NCI-H2029 (cell line): ENCODE measurements at regions not wholly inside any gene's neighbourhood (a gene's known extent, or its start where the extent isn't known, plus 50 kb on each side); places are given as distances from the start of the nearest gene placed in this dataset.
"Not testable (repeated sequence)": the region's sequence is repeated elsewhere in the genome, so short reads cannot be mapped to it uniquely, and the experiment has no call there.

Experiments
- DNase-seq: peaks from one replicate; lab custom pipeline; 2025; lab: John Stamatoyannopoulos, UW

DNA sequence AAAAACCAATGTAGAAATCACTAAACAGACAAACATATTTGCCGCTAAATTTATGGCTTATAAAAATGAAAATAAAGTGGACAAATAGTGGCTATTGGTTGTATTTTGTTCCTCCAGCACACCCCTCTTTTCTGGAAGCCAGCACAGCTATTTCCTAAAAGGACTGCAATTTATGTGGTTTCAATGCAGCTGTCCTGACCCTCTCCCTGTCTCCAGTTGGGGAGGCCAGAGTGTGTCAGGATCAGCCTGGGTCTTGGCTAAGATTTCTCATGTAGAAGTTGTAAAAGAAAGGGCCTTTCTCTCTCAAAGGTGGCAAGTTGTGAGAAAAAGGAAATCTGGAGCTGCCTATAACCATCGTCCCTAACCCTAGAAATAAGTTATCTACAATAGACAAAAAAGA lies 165.6 kb downstream of the ALDH8A1 start:
- DNase-seq = no peak

DNA sequence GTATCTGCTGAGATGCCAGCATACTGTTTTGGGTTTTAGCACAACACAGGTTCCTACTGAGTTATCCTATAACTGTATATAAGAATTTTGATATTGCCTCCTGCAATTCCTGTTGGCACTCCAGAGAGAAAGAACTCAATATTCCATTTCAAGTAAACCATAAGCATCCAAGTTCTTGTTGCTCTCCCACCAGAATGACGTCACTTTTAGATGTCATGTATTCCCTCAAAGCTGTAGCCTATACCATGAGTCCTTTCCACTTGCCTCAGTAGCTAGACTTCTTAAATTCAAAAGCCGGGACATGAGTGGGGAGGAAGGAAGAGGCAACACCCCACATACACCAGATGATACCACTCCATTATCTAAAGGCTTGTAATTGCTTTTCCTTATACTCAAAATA lies 171.5 kb downstream of the ALDH8A1 start:
- DNase-seq = no peak

DNA sequence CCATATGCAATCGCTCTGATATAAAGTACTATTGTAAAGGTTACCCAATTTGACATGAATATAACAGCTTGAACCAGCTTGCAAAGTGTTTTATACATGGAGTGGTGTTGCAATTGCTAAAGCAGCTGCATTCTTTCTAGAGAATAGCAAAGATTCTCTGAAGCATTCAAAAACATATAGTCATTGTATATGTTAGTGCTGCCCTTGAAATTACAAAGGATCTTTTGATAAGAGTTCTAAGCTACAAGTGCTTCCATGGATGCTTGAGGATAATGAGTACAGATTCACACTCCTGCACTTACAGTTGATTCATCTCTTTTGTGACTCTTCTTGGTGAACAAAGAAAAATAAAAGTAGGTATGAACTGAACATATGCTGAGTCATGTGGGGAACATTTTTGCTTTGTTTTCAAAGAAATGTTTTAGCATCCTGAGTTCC lies 175.7 kb downstream of the ALDH8A1 start:
- DNase-seq = no peak

GRCh38 chr6:134772671-134773360 lies 177.1 kb downstream of the ALDH8A1 start:
- no peak for DNase-seq

DNA sequence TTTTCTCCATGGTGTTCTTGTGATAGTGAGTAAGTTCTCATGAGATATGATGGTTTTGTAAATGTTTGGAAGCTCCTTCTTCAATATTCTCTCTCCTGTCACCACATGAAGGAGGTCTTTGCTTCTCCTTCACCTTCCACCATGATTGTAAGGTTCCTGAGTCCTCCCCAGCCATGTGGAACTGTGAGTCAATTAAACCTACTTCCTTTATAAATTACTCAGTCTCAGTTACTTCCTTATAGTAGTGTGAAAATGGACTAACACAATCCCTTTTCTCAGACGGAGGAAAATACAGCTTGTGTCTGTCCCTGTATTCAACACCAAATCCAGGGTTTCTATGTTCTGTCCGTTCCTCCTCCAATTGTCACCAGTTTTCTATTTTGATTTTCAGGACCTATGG lies 181.0 kb downstream of the ALDH8A1 start:
- no peak for DNase-seq

- DNase-seq = no peak
These were observed 183.4 kb downstream of the ALDH8A1 start for GRCh38 chr6:134766497-134766896.

- no peak for DNase-seq
These were observed 185.2 kb downstream of the ALDH8A1 start for GRCh38 chr6:134764741-134765140.

DNA sequence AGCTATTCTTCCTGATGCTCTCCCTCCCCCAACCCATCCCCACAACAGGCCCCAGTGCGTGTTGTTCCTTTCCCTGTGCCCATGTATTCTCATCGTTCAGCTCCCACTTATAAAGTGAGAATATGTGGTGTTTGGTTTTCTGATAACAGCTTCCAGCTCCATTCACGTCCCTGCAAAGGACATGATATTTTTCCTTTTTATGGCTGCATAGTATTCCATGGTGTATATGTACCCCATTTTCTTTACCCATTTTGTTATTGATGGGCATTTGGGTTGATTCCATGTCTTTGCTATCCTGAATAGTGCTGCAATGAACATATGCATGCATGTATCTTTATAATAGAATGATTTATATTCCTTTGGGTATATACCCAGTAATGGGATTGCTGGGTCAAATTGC lies 186.3 kb downstream of the ALDH8A1 start:
- not testable (repeated sequence) for DNase-seq

DNA sequence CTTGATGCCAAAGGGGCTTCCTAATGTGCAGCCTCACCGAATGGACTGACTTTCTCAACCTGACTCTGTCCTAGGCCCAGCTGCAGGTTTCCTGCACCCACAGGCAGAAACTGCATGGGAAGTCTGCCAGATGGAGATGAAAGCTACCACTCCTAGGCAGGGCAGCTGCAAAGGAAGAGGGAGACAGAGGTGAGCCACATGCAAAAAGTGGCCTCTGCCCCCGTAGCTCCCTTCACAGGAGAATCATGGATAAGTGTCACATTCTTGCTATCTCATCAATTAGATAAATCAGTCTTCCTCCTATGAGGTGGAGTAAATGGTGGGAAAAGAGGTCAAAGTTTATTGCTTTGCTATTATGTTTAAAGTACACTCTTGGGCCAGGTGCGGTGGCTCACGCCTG lies 191.3 kb downstream of the ALDH8A1 start:
- no peak for DNase-seq

- no peak for DNase-seq
These were observed 192.0 kb downstream of the ALDH8A1 start for GRCh38 chr6:134757911-134758361.

GRCh38 chr6:134756374-134757025 lies 193.4 kb downstream of the ALDH8A1 start:
- DNase-seq = no peak

DNA sequence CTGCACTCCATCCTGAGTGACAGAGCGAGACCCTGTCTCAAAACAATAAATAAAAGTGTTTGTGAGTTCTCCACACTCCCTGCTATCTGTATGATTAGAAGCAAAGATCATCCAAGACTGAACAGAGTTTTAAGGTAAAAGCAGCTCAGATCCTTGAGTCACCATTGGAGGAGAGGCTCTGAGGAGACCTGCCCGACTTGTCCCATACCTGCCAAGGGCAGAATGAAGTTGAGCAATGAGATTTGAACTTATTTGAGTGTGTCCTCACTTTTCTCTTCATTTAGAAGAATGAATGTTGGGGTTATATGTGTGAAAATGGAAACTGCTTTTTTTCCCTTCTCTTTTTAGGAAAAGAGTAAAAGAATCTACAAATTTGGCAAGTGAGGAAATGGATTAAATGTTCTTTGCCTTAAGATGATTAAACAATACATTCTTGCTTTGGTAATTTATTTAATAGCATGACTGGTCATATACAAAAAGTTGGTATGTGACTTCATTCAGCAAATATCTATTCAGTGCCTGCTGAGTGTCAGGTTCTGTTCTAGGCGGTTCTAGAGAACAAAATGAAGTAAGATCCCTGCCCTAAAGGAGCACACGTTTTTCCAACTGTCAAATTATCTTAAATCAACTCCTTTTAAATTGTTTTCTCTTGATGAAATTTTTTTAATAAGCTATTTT lies 195.7 kb downstream of the ALDH8A1 start:
- no peak for DNase-seq

DNA sequence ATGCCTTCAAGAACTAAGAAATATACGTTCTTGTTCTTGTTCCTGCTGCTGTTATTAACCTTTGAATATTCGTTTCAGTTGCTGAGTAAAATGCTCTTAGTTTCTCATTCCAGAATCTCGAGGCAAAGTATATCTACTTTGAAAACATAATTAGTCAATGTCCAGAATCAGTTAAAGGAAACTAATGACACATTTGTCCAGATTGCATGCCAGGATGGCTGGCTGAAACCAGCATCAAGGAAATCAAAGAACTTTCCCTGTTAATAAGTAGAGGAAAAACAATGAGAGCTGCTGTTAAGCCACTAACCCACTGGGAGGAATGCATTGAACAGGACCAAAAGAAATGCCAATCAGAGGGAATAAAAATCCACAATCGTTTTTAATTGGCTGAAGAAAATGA lies 196.9 kb downstream of the ALDH8A1 start:
- DNase-seq = no peak

DNA sequence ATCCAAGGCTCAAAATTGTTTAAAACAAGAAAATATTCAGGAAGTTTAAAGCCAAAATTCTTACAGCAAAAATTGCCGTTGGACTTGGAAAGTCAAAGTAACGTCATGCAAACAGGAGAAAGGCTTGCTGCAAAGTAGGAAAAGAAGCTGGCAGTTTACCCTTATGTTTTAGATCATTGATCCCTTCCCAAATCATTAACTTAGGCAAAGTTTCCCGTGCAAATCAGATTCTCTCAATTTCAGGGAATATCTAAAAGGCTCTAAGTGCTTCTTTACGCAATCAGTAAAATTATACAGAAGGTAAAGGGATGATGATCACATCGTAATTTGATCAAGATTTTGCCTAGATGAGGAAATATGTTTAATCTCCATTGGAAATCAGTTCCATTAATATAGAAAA lies 197.5 kb downstream of the ALDH8A1 start:
- no peak for DNase-seq

DNA sequence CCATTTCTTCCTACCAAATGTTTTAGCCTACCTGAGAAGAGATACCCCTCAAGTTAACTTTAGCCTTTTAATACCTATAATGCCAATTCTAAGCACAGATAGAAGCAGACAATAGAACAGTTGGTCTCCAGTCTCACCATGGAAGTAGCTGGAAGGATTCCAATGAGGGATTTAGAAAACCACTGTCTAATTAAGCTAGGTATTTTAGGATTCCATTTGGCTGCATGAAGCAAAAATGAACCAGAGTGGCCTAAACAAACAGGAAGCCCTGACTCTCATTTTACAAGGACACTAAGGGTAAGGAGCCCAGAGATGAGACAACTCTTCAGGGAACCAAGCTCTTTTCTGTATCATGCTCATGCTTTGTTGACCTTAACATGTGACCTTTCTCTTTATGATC lies 199.2 kb downstream of the ALDH8A1 start:
- peak; percentile 19 for DNase-seq

- no peak for DNase-seq
These were observed 201.4 kb downstream of the ALDH8A1 start for GRCh38 chr6:134748484-134748883.

- DNase-seq = not testable (repeated sequence)
These were observed 202.7 kb downstream of the ALDH8A1 start for GRCh38 chr6:134747197-134747596.

DNA sequence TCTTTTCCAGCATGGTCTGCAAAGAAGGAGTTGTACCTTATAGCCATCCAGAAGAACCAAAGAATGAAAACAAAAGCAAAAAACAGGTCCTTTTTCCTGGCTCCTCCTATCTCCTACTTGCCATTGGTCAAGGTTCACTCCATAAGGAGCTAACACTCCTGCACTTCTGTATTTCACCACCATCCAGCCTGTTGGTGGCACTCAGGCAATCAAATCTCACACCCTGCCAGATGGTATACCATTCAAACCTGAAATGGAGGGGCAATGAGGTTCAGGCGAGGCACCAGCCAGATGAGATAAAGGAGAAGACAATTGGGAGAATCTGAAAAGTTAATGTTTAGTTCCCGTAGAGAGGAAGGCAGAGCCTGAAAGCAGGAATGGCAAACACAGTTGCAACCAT lies 203.8 kb downstream of the ALDH8A1 start:
- no peak for DNase-seq

- DNase-seq = not testable (repeated sequence)
These were observed 204.7 kb downstream of the ALDH8A1 start for GRCh38 chr6:134745192-134745591.

DNA sequence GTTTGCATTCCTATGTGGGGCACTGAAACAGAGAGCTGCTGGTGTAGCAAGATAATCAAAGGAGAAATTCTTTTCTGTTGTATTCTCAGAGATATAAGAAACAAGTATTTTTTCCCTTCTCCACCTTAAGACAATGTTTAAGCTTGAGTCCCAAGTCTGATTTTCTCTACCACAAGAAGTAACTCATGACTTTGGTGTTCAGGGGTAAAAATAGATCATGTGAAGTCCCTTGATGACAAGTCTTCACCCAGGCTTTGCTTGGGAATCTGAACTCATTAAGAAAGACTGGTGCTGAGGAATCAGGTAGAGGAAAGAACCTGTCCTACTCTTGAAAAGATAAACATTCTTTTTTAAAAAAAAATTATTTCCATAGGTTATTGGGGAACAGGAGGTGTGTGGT lies 205.6 kb downstream of the ALDH8A1 start:
- no peak for DNase-seq

GRCh38 chr6:134741200-134741536 lies 208.7 kb downstream of the ALDH8A1 start:
- DNase-seq = no peak

GRCh38 chr6:134740473-134741199 lies 209.3 kb downstream of the ALDH8A1 start:
- DNase-seq = no peak

GRCh38 chr6:134740027-134740373 lies 209.9 kb downstream of the ALDH8A1 start:
- DNase-seq = no peak
